ENCODE measurements at regions not wholly inside any gene's neighbourhood (a gene's known extent, or its start where the extent isn't known, plus 50 kb on each side); places are given as distances from the start of the nearest gene placed in this dataset.
"Not testable (repeated sequence)": the region's sequence is repeated elsewhere in the genome, so short reads cannot be mapped to it uniquely, and the experiment has no call there.

GRCh38 chr17:37829592-37830123 is 84.8 kb upstream of the HNF1B start:
- DNase-seq (ENCODE audit: low read depth, low spot score) = no peak

- DNase-seq (ENCODE audit: low read depth, low spot score) = no peak
These were observed 83.8 kb upstream of the HNF1B start for GRCh38 chr17:37828651-37829124.

DNA sequence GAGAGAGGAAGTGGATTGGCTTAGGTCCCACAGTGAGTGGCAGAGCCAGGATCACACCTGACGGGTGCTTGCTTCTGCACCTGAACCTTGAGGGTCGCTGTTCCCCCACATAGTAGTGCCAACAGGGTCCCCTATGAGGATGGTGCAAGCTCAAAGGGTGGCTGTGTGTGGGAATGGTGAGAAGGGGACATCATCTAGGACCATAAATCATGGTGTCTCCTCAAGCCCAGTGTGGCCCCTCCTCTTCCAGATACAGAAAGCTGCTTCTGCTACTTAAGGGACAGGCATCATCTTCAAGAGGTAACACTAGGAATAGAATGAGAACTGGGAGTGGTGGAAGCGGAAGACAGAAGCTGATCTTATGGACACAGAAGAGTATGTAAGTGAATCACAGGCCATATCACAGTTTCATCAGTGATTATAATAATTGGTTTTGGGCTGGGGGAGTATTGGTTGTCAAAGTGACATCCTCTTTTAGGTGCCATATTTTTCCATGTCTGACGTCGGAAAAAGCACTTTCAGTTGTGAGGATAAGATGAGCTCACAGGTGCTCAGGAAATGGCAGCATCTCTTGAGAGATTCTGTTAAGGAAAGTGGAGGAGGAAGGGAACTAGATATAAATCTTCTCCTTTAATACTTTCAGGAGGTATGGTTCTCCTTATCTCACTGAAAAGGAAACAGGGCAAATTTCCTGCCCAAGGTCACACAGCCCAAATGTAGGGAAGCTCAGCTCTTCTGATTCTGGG is 83.2 kb upstream of the HNF1B start:
- DNase-seq (ENCODE audit: low read depth, low spot score) = no peak

- no peak for DNase-seq (ENCODE audit: low read depth, low spot score)
These were observed 81.9 kb upstream of the HNF1B start for GRCh38 chr17:37826497-37827430.

DNA sequence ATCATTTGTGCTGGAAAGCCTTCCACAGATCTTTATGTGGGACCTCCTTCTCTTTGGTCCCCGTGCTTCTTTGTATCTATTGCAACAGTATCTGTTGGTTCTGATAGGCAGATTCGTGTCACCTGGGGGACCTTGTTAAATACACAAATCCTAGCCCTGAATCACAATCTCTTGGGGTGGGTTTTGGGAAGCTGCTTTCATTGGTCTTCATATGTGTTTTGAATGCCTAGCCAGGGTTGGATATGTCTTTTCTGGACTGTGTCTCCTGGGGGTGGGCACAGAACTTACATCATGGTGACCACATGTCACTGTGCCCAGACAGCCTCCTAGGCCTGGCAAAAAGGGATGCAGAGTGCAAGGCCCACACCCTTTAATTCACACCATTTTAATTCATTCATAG is 81.0 kb upstream of the HNF1B start:
- DNase-seq (ENCODE audit: low read depth, low spot score) = no peak

DNA sequence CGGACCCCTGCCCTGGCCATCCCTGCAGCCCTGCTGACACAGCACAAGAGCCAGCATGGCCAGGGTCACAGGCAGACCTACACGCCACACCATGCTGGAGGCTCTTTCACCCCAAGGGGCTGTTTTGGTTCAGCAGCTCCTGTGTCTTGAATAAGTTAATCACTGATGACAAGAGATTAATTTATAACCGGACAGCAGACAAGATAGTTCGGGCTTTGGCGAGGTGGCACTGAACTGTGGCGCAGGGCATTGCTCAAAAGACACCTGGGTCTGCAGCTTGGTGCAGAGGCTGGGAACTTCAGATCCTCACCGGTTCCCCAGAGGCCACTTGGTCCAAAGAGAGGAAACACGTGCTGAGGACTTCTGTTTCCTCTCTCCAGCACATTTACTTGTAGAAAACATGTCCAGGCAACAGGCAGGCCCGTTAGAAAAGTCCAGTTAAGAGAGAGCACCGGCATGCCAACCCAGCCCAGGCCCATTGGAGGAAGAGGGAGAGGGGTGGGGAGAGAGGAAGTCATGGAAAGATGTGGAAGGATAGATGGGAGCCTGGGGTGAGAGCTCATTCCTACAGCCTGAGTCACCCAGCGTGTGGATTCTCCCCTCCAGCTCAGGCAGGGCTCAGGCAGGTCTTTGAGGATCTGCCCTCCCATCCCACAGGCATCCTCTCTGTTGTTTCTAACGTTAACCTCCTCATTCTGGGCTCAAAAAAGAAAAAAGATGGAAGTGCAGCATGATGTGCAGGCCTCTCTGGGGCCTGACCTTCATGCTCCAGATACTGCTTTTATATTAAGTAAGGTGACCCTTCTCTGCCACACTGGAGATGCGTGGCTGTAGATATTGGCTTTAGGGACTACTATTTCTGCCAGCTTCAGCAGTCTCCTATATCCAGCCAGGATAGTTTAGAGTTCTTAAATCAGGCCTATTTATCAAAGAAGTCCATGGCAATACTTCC is 80.0 kb upstream of the HNF1B start:
- DNase-seq (ENCODE audit: low read depth, low spot score) = peak; percentile 82

DNA sequence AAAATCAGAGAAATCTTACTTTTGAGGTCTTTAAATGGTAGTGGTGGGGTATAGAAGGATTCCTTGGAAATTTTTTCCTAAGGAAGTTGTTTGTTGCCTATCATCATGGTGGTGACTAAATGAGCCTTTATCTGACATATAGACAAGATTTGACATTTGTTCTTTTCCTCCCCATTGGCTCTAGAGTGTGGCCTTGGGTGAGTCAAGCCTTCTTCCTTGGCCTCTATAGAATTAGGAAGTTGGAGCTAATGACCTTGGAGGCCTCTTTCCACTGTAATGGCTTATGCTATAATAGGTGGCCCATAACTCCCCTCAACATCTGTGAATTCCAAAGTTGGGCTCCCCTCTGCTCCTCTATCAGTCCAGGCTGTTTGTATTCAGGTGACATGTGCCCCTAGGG is 79.1 kb upstream of the HNF1B start:
- no peak for DNase-seq (ENCODE audit: low read depth, low spot score)

GRCh38 chr17:37820995-37821713 is 76.3 kb upstream of the HNF1B start:
- DNase-seq (ENCODE audit: low read depth, low spot score) = no peak

DNA sequence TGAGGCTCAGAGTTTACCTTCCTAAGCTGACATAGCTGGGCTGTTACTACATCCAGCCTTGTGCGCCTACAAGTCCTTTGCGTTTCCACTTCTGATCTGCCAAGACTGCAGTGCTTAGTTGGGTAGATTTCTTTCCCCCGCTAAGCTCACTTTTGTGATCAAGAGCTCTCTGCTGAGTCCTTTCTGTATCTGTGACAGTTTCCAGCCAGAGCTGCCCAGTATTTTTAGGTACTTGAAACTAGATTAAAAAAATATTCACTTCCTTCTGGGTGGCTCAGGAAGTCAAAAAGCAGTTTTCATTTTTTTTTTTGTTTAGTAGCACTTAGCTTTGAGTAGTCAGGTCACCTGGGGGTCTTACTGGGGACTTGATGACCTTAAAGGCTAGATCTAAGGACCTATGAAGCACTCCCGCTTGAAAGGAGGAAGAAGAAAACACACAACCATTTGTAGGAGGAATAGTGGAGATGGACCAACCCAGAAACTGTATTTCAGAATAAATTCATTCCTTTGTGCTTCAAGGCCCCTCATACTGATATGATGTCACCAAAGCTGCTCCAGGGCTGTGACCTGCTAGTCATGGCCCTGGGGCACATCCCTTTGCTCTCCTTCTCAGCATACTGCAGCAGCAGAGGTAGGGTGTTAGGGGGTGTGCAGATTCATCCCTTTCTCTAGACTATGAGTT is 75.6 kb upstream of the HNF1B start:
- DNase-seq (ENCODE audit: low read depth, low spot score) = no peak

- DNase-seq (ENCODE audit: low read depth, low spot score) = peak; percentile 25
These were observed 73.8 kb upstream of the HNF1B start for GRCh38 chr17:37818689-37819088.

GRCh38 chr17:37816950-37817349 is 72.1 kb upstream of the HNF1B start:
- DNase-seq (ENCODE audit: low read depth, low spot score) = no peak

GRCh38 chr17:37815536-37815935 is 70.7 kb upstream of the HNF1B start:
- no peak for DNase-seq (ENCODE audit: low read depth, low spot score)

DNA sequence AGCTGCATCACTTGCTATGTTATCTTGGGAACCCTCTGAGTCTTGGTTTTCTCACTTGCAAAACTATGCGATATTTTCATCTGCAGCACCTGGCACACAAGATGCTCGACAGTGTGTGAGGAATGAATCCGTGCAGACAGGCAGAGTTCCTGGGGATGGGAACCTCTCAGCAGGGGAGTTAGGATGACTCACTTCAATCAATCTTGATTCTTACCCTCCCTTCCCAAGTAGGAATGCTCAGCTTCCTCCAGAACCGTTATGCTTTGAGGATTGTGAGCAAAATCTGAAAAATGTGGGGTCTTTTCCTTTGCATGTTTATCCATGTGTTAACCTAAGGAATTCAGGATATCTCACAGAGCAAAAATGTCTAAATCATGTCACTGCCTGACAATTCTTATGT is 68.9 kb upstream of the HNF1B start:
- DNase-seq (ENCODE audit: low read depth, low spot score) = peak; percentile 30

DNA sequence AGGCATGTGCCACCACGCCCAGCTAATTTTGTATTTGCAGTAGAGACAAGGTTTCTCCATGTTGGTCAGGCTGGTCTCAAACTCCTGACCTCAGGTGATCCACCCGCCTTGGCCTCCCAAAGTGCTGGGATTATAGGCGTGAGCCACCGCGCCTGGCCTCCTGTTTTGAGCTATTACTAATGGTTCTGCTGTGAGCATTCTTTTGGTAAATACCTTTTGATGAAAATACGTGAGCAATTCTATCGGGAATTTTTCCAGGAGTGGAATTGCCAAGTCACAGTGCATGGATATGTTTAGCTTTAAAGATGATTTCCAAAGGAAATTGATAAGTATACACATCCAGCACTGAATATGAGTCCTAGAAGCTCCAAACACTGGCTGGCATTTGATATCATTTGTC is 64.0 kb upstream of the HNF1B start:
- not testable (repeated sequence) for DNase-seq (ENCODE audit: low read depth, low spot score)

DNA sequence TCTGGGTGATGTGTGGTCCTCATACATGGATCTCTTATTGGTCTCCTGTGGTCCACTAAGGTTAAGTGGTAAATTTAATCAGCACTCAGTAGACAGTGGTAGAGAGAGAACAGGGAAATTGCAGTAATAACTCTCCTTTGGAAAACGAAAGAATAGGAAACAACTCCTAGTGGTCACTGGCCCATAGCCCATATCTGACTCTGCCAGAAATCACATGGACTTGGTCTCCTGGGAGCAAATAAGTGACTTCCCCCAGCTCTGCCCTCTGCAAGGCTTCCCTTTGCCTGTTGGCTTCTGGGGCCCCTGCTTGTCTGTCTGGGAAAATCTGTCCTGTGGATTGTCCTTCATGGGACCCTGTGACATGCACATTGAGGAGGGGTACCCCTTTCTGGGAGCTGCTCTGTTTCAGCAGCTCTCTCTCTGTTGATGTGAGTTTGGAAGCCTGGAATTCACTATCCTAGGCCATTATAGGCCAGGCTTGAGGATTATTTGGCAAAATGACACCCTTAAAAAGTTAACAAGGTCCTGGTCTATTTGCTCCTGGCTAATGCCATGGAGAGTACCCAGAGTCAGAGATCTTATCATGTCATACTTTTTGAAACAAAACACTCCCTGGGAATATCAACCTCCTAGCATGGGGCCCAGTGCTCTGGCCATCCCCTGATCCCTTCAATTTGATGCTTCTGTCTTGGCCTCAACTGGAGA is 58.0 kb upstream of the HNF1B start:
- DNase-seq (ENCODE audit: low read depth, low spot score) = no peak

- DNase-seq (ENCODE audit: low read depth, low spot score) = no peak
These were observed 57.3 kb upstream of the HNF1B start for GRCh38 chr17:37802061-37802595.

DNA sequence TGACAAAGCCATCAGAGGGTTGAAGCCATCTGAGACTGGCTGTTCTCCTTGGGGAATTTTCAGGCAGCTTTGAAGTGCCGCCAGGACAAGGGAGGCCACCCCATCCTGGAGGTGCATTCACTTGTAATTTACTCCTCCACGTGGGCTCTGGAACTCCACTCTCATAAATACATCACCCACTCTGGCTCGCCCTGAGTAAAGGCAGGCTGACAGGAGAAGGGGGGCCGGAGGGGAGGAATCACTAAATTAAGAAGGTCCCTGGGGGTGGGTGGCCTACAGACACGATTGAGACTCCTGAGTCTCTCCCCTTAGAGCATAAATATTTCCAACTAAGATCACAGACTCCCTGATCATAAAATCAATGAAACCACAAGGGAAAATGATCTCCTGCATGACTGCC is 56.3 kb upstream of the HNF1B start:
- DNase-seq (ENCODE audit: low read depth, low spot score) = no peak

DNA sequence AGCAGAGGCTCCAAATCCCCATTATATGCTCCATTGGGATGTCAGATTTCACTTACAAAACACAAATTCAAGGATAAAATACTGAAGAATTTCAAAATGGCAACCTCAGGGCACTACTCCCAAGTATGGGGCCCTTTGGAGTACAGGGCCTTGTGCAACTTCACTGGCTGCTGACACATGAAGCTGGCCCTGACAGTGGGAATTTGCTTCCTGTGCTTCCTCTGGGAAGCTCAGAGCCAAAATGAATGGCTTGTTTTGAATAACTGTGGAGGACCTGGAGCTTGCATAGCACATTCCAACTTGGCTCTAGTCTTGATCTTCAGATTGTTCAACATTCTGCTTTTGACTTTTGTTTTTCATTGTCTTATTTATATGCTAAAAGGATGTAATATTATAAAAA is 52.3 kb upstream of the HNF1B start:
- no peak for DNase-seq (ENCODE audit: low read depth, low spot score)

DNA sequence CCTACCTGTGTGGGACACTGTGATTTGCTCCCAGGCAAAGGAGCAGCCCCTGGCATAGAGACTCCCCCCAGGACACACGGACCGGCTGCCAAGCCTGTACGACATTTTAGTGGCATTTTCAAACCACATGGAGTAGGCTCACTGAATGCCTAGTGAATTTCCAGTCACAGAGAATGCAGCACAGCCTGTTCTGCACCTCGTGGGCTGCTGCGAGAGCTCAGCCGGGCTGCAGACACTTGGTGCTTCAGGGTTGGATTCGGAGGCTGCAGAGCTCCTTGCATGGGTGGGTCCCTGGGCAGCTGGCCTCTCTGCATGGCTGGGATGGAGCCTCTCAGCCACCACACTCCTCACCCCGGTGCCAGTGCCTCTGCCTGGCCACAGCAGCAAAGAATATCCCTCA is 51.2 kb upstream of the HNF1B start:
- DNase-seq (ENCODE audit: low read depth, low spot score) = peak; percentile 26

Measured in ELF-1 (cell line).